ENCODE measurements at regions not wholly inside any gene's neighbourhood (a gene's known extent, or its start where the extent isn't known, plus 50 kb on each side); places are given as distances from the start of the nearest gene placed in this dataset.

GRCh38 chr9:95613670-95614069 lies 96.9 kb upstream of the PTCH1 start:
- no peak for DNase-seq

- no peak for DNase-seq
Measured at GRCh38 chr9:95611354-95611753, 94.6 kb upstream of the PTCH1 start.

GRCh38 chr9:95610006-95610785 lies 93.4 kb upstream of the PTCH1 start:
- DNase-seq: no peak

GRCh38 chr9:95609426-95609825 lies 92.7 kb upstream of the PTCH1 start:
- no peak for DNase-seq

GRCh38 chr9:95608341-95608740 lies 91.6 kb upstream of the PTCH1 start:
- DNase-seq: no peak

GRCh38 chr9:95607507-95607906 lies 90.7 kb upstream of the PTCH1 start:
- no peak for DNase-seq

- no peak for DNase-seq
Measured at GRCh38 chr9:95606489-95607350, 89.9 kb upstream of the PTCH1 start.

GRCh38 chr9:95605816-95606488 lies 89.2 kb upstream of the PTCH1 start:
- DNase-seq: peak; percentile 70

GRCh38 chr9:95605101-95605500 lies 88.3 kb upstream of the PTCH1 start:
- no peak for DNase-seq

- DNase-seq: no peak
Measured at GRCh38 chr9:95598236-95598635, 81.5 kb upstream of the PTCH1 start.

- DNase-seq: peak; percentile 2
Measured at GRCh38 chr9:95595721-95596295, 79.0 kb upstream of the PTCH1 start.

GRCh38 chr9:95592931-95593330 lies 76.2 kb upstream of the PTCH1 start:
- no peak for DNase-seq

GRCh38 chr9:95588724-95589588 lies 72.2 kb upstream of the PTCH1 start:
- DNase-seq: no peak

GRCh38 chr9:95587021-95587964 lies 70.5 kb upstream of the PTCH1 start:
- DNase-seq: no peak

- DNase-seq: no peak
Measured at GRCh38 chr9:95586326-95586725, 69.6 kb upstream of the PTCH1 start.

- no peak for DNase-seq
Measured at GRCh38 chr9:95585824-95586223, 69.1 kb upstream of the PTCH1 start.

GRCh38 chr9:95584176-95584575 lies 67.4 kb upstream of the PTCH1 start:
- DNase-seq: no peak

GRCh38 chr9:95581900-95582299 lies 65.1 kb upstream of the PTCH1 start:
- no peak for DNase-seq

- DNase-seq: peak; percentile 7
Measured at GRCh38 chr9:95580812-95581761, 64.3 kb upstream of the PTCH1 start.

Measured in skin of body (tissue), 1 donor.